Esophagus squamous epithelium (tissue), 4 donors: ENCODE measurements at regions not wholly inside any gene's neighbourhood (a gene's known extent, or its start where the extent isn't known, plus 50 kb on each side); places are given as distances from the start of the nearest gene placed in this dataset.

Experiments used
- CTCF ChIP-seq, 6 experiments: fragments of 450-650 bp in 4 of 6; fragments of 200-600 bp in 2 of 6; sonication (generic) in 2 of 6; IDR thresholded peaks; one replicate each; pipeline ENCODE4 v1.5.1; 2016 to 2019; ENCODE audit warnings: antibody characterized with exemption in 6 of 6, mild to moderate bottlenecking in 4 of 6, moderate library complexity in 4 of 6
- POLR2A ChIP-seq, 4 donors: fragments of 450-650 bp; IDR thresholded peaks; one replicate each; pipeline ENCODE4 v1.6.1; 2017; ENCODE audit warnings: antibody characterized with exemption in 4 of 4, mild to moderate bottlenecking in 4 of 4, moderate library complexity in 3 of 4

GRCh38 chr1:112344754-112345423, 51.1 kb upstream of the CTTNBP2NL start:
- TF ChIP-seq CTCF (IDR thresholded peaks at IDR 0.05) (no peak), POLR2A (IDR thresholded peaks at IDR 0.05) (no peak)
